GM12891 (cell line): ENCODE measurements at regions not wholly inside any gene's neighbourhood (a gene's known extent, or its start where the extent isn't known, plus 50 kb on each side); places are given as distances from the start of the nearest gene placed in this dataset.

ENCODE experiments used
- DNase-seq: peaks from one replicate; pipeline ENCODE4 v3.0.0; 2011; ENCODE audit warnings: low spot score; ENCODE audit not compliant: insufficient read length
- FAIRE-seq: peaks from 2 replicates; lab custom pipeline; 2011; peaks lifted over from hg19 to GRCh38; lab: Jason Lieb, UNC
- PAX5 ChIP-seq: IDR thresholded peaks from 2 replicates; pipeline ENCODE4 v1.6.1; 2011; ENCODE audit warnings: low read length, moderate library complexity, mild to moderate bottlenecking; ENCODE audit not compliant: insufficient read depth, severe bottlenecking
- POLR2A ChIP-seq: IDR thresholded peaks from 2 replicates; pipeline ENCODE4 v1.6.1; 2011; ENCODE audit warnings: low read depth, low read length, control low read depth
- POLR2AphosphoS5 ChIP-seq: IDR thresholded peaks from 2 replicates; pipeline ENCODE4 v1.6.1; 2011; ENCODE audit warnings: low read depth, low read length, control low read depth
- POU2F2 ChIP-seq: IDR thresholded peaks from 2 replicates; pipeline ENCODE4 v1.6.1; 2011; ENCODE audit warnings: low read depth, mild to moderate bottlenecking, control low read depth, low read length, moderate library complexity
- SPI1 ChIP-seq: IDR thresholded peaks from 2 replicates; pipeline ENCODE4 v1.6.1; 2011; ENCODE audit warnings: low read depth, low read length, control low read depth
- TAF1 ChIP-seq: IDR thresholded peaks from 2 replicates; pipeline ENCODE4 v1.6.1; 2011; ENCODE audit warnings: low read depth, low read length, control low read depth

DNA sequence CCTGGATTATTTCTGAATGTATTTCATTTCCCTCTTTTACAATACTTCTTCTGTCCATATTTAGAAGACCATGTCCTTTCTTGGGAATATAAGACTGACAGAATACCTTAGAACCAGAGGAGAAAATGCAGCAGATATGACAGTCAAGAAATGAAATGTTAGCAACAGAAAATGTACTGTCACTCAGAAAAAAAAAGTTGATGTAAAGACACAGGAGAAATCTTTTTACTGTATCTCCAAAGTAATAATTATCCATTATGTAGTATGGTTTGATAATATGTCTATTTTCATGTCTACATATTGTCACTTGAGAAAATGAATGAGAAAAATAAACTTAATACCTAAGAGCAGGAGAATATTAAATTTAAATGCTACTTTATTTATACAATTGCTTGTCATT lies 652.1 kb downstream of the GABRG2 start:
- DNase-seq (no peak), FAIRE-seq (no peak)
- TF ChIP-seq POLR2AphosphoS5 (no peak), POU2F2 (no peak), TAF1 (no peak), SPI1 (no peak), POLR2A (no peak), PAX5 (no peak)

DNA sequence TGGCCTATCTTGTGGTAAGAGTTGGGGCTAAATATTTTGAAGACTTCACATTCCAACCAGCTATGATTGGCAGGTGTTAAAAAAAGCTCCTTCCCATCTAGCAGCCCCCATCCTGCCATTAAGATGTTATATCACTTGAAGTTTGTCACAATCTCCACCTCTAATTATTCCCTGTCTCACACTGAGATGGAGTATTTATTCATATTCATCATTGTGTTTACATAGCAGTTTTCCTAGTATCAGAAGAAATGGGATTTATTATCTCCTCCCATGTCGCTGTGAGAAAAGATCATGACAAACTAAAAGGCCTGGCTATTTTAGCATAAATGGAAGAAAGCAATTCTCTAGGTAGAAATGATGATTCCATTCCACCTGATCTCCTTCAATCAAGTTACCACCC lies 653.6 kb downstream of the GABRG2 start:
- DNase-seq (no peak), FAIRE-seq (no peak)
- TF ChIP-seq PAX5 (no peak), POU2F2 (no peak), POLR2AphosphoS5 (no peak), POLR2A (no peak), SPI1 (no peak), TAF1 (no peak)

DNA sequence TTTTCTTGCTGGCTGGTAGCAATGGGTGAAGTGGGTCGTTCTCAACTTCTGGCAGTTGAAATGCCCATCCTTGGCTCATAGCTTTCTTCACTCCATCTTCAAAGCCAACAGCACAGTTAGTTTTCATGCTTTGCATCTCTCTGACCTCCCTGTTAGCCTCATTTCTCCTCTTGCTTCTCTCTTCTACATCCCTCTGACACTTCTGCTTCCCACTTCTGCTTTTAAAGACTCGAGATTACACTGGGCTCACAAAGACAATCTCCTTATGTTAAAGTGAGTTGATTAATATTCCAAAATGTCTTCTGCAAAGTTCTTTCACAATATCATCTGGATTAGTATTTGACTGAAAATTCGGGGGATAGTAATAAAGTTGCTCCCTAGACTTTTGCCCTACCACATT lies 684.8 kb upstream of the CCNG1 start:
- TF ChIP-seq SPI1, result peak; percentile 11; the same call in 1 of the 2 replicates
- no peak for TF ChIP-seq PAX5
- FAIRE-seq (no peak), DNase-seq (no peak)

DNA sequence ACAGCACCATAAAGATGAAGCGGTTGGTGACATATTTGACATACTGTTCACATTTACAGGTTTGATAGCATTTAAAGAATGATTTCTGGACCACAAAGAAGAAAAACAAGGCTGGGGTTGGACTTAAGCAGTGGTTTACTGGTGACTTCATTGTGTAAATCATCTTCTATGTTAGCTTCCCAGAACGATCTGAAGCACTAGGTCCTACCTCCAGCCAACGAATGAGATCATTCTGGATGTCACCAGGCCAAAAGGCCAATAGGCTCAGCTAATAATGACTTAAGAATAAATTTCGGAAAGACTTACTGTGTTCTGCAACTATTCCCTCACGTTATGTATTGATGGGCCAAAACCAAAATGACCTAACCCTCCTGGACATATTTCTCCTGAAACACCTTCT lies 675.3 kb upstream of the CCNG1 start:
- TF ChIP-seq POLR2AphosphoS5 (no peak), SPI1 (no peak), POLR2A (no peak), TAF1 (no peak), POU2F2 (no peak), PAX5 (no peak)
- DNase-seq (no peak), FAIRE-seq (no peak)

DNA sequence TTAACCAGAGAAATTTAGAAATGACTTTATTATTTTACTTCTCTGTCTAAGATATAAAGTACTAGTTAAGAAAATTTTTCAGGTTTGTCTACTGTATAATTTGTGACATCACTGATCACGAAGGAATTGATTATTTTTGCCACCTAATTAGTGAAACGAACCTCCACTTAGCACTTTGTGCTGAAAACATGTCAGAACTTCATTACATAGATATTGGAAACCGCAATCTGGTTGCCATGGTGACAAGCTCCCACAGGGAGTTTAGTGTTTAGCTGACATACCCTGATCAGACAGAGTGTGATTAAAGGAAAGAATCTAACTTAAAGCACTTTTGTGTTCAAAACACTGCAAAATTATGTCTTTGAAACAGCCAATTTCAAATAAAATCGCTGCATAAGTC lies 668.4 kb upstream of the CCNG1 start:
- DNase-seq (no peak), FAIRE-seq (no peak)
- TF ChIP-seq PAX5 (no peak), TAF1 (no peak), POLR2A (no peak), POU2F2 (no peak), POLR2AphosphoS5 (no peak), SPI1 (no peak)

DNA sequence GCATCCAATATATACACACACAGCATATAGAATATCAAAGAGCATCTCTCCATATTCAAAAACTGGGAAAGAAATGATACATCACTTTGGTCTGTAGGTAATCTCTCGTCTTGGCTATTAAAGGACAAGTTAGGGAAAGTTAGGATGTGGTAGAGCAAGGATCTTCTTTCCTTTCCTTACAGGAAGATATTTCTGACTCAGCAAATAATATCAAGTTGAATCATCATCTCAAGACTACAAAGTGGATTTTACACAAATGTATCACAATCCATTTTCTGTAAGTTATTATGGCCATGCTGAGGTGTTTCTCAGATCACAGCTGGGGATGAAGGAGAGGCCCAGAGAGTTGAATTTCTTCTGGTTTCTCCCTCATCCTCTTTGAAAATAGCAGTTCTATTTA lies 651.7 kb upstream of the CCNG1 start:
- FAIRE-seq, result no peak
- no peak for DNase-seq
- TF ChIP-seq PAX5 (no peak), POU2F2 (no peak), POLR2AphosphoS5 (no peak), SPI1 (no peak), POLR2A (no peak), TAF1 (no peak)

DNA sequence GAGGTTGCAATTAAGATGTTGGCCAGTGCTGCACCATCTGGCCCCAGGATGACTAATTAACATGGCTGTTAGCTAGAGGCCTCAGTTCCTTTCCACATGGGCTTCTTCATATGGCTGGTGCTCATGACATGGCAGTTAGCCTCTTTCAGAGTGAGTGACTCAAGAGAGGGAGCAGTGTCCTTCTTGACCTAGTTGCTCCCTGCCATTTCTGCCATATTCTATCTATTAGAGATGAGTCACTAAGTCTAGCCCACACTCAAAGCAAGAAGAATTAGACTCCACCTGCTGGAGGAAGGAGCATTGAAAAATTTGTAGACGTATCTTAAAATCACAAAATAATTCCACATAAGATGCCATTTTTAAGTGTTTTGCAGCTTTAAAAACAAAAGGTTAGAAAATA lies 651.2 kb upstream of the CCNG1 start:
- FAIRE-seq, result no peak

DNA sequence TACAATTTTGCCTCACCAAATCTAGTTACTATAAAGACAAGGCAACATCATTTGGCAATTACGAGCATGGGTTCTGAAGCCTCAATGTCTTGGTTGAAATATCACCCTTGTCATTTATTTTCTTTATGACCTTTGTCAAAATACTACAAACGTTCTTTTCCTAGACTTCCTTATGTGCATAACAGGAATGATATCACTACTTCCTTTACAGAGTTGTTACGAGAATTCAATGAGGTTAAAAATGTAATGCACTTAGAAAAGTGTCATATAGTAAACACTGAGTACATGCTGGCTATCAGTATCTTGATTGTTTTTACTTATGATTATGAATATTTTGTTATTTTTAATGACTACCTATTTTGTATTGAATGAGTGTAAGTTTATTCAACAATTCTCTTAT lies 640.9 kb upstream of the CCNG1 start:
- no peak for DNase-seq
- no peak for TF ChIP-seq PAX5
- no peak for TF ChIP-seq TAF1
- TF ChIP-seq POU2F2, result no peak
- no peak for TF ChIP-seq SPI1
- TF ChIP-seq POLR2A, result no peak
- no peak for TF ChIP-seq POLR2AphosphoS5
- FAIRE-seq, result no peak

More for the DNA sequence above, 651.2 kb upstream of the CCNG1 start:
- TF ChIP-seq POU2F2, result no peak
- TF ChIP-seq SPI1, result no peak
- no peak for TF ChIP-seq PAX5
- no peak for TF ChIP-seq POLR2A
- TF ChIP-seq TAF1, result no peak
- no peak for TF ChIP-seq POLR2AphosphoS5
- no peak for DNase-seq

DNA sequence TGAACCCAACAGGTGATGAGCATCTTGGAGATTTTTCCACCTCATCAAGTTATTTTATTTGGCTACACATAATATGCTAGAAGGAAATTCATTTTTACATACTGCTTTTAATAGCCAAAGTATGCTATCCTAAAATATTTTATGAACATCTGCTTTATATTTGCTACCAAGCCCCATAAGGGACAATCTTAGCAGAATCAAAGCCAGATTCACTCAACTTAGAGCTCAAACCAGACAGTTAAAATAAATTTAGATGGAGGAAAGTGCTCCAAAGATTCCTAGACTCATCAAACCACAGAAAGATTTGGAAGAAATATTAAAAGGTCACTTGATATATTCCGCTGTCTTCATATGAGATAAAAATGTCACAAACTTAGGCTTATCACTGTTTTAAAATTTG lies 637.1 kb upstream of the CCNG1 start:
- TF ChIP-seq POLR2AphosphoS5 (no peak), PAX5 (no peak), SPI1 (no peak)
- FAIRE-seq, result no peak
- no peak for DNase-seq

DNA sequence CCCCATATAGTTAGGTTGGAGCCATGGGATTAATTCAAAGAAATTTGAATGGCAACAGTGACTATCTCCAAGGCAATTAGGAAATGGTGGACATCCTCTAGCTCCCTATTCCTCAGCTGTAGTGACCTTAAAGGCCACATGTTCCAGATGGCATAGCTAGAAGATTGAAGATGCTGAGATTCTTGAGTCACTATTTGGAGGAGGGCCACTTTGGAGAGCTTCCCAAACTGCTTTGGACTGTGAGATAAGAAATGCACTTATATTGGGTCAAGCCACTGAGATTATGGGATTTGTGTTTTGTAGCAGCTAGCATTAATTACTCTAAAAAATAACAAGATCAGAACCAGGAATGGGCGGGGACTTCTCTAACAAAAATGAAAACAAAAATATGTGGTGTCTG lies 636.2 kb upstream of the CCNG1 start:
- TF ChIP-seq SPI1 (no peak), TAF1 (no peak), POLR2A (no peak), POLR2AphosphoS5 (no peak), PAX5 (no peak), POU2F2 (no peak)
- FAIRE-seq (no peak), DNase-seq (no peak)
